Panc1 (cell line): ENCODE measurements at regions not wholly inside any gene's neighbourhood (a gene's known extent, or its start where the extent isn't known, plus 50 kb on each side); places are given as distances from the start of the nearest gene placed in this dataset.

Experiments
- ATAC-seq: fragments of 200-7000 bp; cut with Tn5 transposase; 2 replicates; pipeline ENCODE4 v1.9.1; 2020; ENCODE audit warnings: mild to moderate bottlenecking, moderate library complexity
- BruUV-seq: library from RNA; stranded (reverse); fragments of 400-500 nt; replicated peaks from 2 replicates; lab custom pipeline; 2021; lab: Mats Ljungman, UMichigan
- CTCF ChIA-PET: fragments of 300-600 bp; sonication (Branson Sonifier 250); formaldehyde crosslinking; loops from one replicate; lab custom pipeline; 2022; ENCODE audit warnings: antibody characterized with exemption; lab: Charles Lee
- POLR2A ChIA-PET: fragments of 300-600 bp; sonication (Branson Sonifier 250); formaldehyde crosslinking; loops from one replicate; lab custom pipeline; 2022; ENCODE audit warnings: antibody characterized with exemption; lab: Charles Lee
- DNase-seq: peaks from one replicate; pipeline ENCODE4 v3.0.0-alpha.2; 2010; ENCODE audit warnings: low read depth, low spot score
- H3K27ac ChIP-seq: 2 replicates; pipeline ENCODE4 v1.5.1; 2011; ENCODE audit warnings: mild to moderate bottlenecking, low read length, inconsistent platforms
- H3K27me3 ChIP-seq: fragments of 200-500 bp; sonication (Bioruptor generic); 2 replicates; pipeline ENCODE4 v1.6.0; 2014; ENCODE audit warnings: low read length, inconsistent platforms; ENCODE audit not compliant: control insufficient read depth, insufficient read depth
- H3K36me3 ChIP-seq: fragments of 200-500 bp; sonication (Bioruptor generic); 2 replicates; pipeline ENCODE4 v1.5.1; 2014; ENCODE audit warnings: inconsistent platforms, mild to moderate bottlenecking, low read length, moderate library complexity; ENCODE audit not compliant: control insufficient read depth, insufficient read depth
- H3K4me1 ChIP-seq: 2 replicates; pipeline ENCODE4 v1.5.1; 2011; ENCODE audit warnings: inconsistent platforms, mild to moderate bottlenecking, low read length, moderate library complexity; ENCODE audit not compliant: control insufficient read depth, insufficient read depth
- H3K4me3 ChIP-seq, 2 experiments: 2 replicates each; pipeline ENCODE4 v1.5.1; 2011 to 2012; ENCODE audit warnings: low read depth in 2 of 2, low read length in 2 of 2, mild to moderate bottlenecking in 2 of 2, inconsistent platforms in 1 of 2, moderate library complexity in 1 of 2
- H3K9me3 ChIP-seq: fragments of 200-500 bp; sonication (Bioruptor generic); 2 replicates; pipeline ENCODE4 v1.5.1; 2014; ENCODE audit warnings: low read depth, mild to moderate bottlenecking, inconsistent platforms, low read length, moderate library complexity; ENCODE audit not compliant: control insufficient read depth, insufficient read depth
- CTCF ChIP-seq: fragments of 450-650 bp; IDR thresholded peaks from 2 replicates; pipeline ENCODE4 v1.5.1; 2017; ENCODE audit warnings: mild to moderate bottlenecking
- POLR2AphosphoS5 ChIP-seq: IDR thresholded peaks from 2 replicates; pipeline ENCODE4 v1.6.1; 2012; ENCODE audit warnings: mild to moderate bottlenecking, low read depth, low read length, moderate library complexity
- REST ChIP-seq, 2 experiments: IDR thresholded peaks; 2 replicates each; pipeline ENCODE4 v1.6.1; 2011 to 2012; ENCODE audit warnings: low read depth in 2 of 2, control low read depth in 1 of 2, low read length in 1 of 2, mild to moderate bottlenecking in 1 of 2, moderate library complexity in 1 of 2; ENCODE audit not compliant: insufficient read depth in 1 of 2
- SIN3A ChIP-seq: IDR thresholded peaks from 2 replicates; pipeline ENCODE4 v1.6.1; 2012; ENCODE audit warnings: low read depth, mild to moderate bottlenecking, low read length, moderate library complexity, borderline replicate concordance; ENCODE audit not compliant: insufficient read depth
- TCF7L2 ChIP-seq: IDR thresholded peaks from 2 replicates; pipeline ENCODE4 v1.6.1; 2011; ENCODE audit warnings: mild to moderate bottlenecking, low read depth, low read length, inconsistent platforms
- in situ Hi-C: cut with HindIII; loops from 2 replicates; pipeline ENCODE4 v1.10.0; 2016; ENCODE audit warnings: low sequenced_read_pairs, low pct_unique_long_range_greater_than_20kb
- intact Hi-C: fragments of 100-400 bp; cut with micrococcal nuclease; formaldehyde crosslinking; loops from one replicate; pipeline ENCODE4 v1.10.0; 2022; ENCODE audit not compliant: unreplicated experiment

- Histone ChIP-seq H3K27me3 (no peaks in the 10 kb centered on the region; the same call in 1 of the 2 replicates), H3K36me3 (no peaks in the 10 kb centered on the region), H3K9me3 (no peaks in the 10 kb centered on the region), H3K4me3 (no peak overlapping the region), H3K4me1 (no peaks in the 10 kb centered on the region), H3K27ac (no peak overlapping the region)
- ChIA-PET CTCF (no interaction called here), POLR2A (no interaction called here)
- DNase-seq (no peak), ATAC-seq (no peak)
- no TSS peak for BruUV-seq
- TF ChIP-seq TCF7L2 (no peak), SIN3A (no peak), CTCF (no peak), POLR2AphosphoS5 (no peak), REST (IDR thresholded peaks at IDR 0.05; ENCODE audit: insufficient read depth in 1 of 2, low read depth in 2 of 2, low read length in 1 of 2) (no peak)
- intact Hi-C loops: no loop called here
- in situ Hi-C loops: no loop called here
Measured at GRCh38 chr2:7241041-7241745, 324.0 kb downstream of the RNF144A start.

- H3K27me3 ChIP-seq: no peaks in the 10 kb centered on the region; the same call in 1 of the 2 replicates
- TF ChIP-seq REST (IDR thresholded peaks at IDR 0.05; ENCODE audit: insufficient read depth in 1 of 2, low read depth in 2 of 2, low read length in 1 of 2): no peak
- no peak for TF ChIP-seq POLR2AphosphoS5
- no peak for TF ChIP-seq SIN3A
- no peak for TF ChIP-seq CTCF
- TF ChIP-seq TCF7L2: no peak
- no peaks in the 10 kb centered on the region for H3K4me1 ChIP-seq
- no peak overlapping the region for H3K27ac ChIP-seq
- H3K36me3 ChIP-seq: no peaks in the 10 kb centered on the region
- DNase-seq (no peak), ATAC-seq (no peak)
- H3K9me3 ChIP-seq: no peaks in the 10 kb centered on the region
- intact Hi-C loops: no loop called here
- no peak overlapping the region for H3K4me3 ChIP-seq
- POLR2A ChIA-PET: no interaction called here
- no TSS peak for BruUV-seq
- CTCF ChIA-PET: no interaction called here
- in situ Hi-C loops: no loop called here
Measured at GRCh38 chr2:7242189-7242867, 325.1 kb downstream of the RNF144A start.
